GM21576 (cell line): ENCODE measurements at regions not wholly inside any gene's neighbourhood (a gene's known extent, or its start where the extent isn't known, plus 50 kb on each side); places are given as distances from the start of the nearest gene placed in this dataset.

Source experiments
- ATAC-seq: cut with Tn5 transposase; IDR thresholded peaks from one replicate; pipeline ENCODE4 v1.9.1; 2021; ENCODE audit warnings: mild to moderate bottlenecking, moderate library complexity; ENCODE audit not compliant: unreplicated experiment

- no peak for ATAC-seq
Observed at GRCh38 chr5:109476292-109476691, 66.5 kb upstream of the PJA2 start.

GRCh38 chr5:109469896-109470662 is 60.3 kb upstream of the PJA2 start:
- no peak for ATAC-seq

- peak; percentile 97 for ATAC-seq
Observed at GRCh38 chr5:109468737-109469420, 59.1 kb upstream of the PJA2 start.

GRCh38 chr5:109468288-109468676 is 58.5 kb upstream of the PJA2 start:
- no peak for ATAC-seq

GRCh38 chr5:109467058-109467457 is 57.3 kb upstream of the PJA2 start:
- no peak for ATAC-seq
